ENCODE measurements at regions not wholly inside any gene's neighbourhood (a gene's known extent, or its start where the extent isn't known, plus 50 kb on each side); places are given as distances from the start of the nearest gene placed in this dataset.

DNA sequence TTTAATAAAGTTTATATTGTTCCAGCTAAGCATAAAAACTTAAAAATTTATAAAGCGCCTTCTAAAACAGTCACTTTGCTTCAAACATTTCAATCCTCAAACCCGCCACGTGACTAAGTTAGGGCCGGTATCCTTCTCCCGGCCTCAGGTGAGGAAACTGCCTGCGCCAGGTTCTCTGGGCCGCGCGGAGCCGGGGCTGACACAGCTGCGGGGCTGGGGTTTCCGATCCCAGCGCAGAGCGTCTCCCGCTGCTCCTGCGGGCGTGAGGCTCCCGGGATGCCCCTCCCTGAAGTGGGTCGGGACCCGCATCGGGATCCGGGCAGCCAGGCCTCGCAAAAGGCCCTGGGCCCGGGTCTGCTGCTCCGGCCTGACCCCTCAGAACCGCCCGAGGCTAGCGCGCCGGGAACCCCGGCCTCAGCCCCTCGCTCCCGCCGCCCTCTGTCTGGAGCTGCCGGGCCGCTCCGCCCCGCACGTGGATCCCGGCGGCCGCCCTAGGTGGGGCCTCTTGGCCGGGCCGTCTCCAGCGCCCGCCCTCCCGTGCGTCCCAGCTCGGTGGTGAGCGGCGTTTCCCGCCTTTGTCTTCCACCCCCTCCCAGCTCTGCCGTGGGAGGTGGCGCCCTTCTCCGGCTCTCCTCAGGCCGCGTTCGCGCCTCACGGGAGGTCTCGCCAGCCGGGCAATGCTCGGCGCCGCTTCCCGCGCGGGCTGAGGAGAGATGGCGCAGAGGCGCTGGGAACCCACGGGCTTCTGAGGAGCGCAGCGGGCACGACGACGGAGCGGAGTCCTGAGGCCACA, 267.9 kb downstream of the DLL1 start:
- TF ChIP-seq POLR2A (IDR thresholded peaks at IDR 0.05; ENCODE audit: low read depth, low read length) (no peak), POLR2AphosphoS5 (IDR thresholded peaks at IDR 0.05; ENCODE audit: low read depth, low read length) (no peak), TAF1 (IDR thresholded peaks at IDR 0.05; ENCODE audit: low read depth, low read length) (no peak), POU2F2 (IDR thresholded peaks at IDR 0.05; ENCODE audit: low read depth, low read length) (no peak), SPI1 (IDR thresholded peaks at IDR 0.05; ENCODE audit: low read depth, low read length) (no peak), PAX5 (IDR thresholded peaks at IDR 0.05; ENCODE audit: insufficient read depth, low read length, severe bottlenecking) (no peak)
